Caco-2 (cell line): ENCODE measurements at regions not wholly inside any gene's neighbourhood (a gene's known extent, or its start where the extent isn't known, plus 50 kb on each side); places are given as distances from the start of the nearest gene placed in this dataset.

Source experiments
- BruUV-seq: library from RNA; stranded (reverse); fragments of 400-500 nt; replicated peaks from 2 replicates; lab custom pipeline; 2021; lab: Mats Ljungman, UMichigan
- CTCF ChIA-PET: fragments of 300-600 bp; sonication (Branson Sonifier 250); formaldehyde crosslinking; loops from one replicate; lab custom pipeline; 2022; ENCODE audit warnings: antibody characterized with exemption; lab: Charles Lee
- POLR2A ChIA-PET: fragments of 300-600 bp; sonication (Branson Sonifier 250); formaldehyde crosslinking; loops from one replicate; lab custom pipeline; 2022; ENCODE audit warnings: antibody characterized with exemption; lab: Charles Lee
- DNase-seq, 2 experiments: peaks; one replicate each; pipeline versions ENCODE4 v3.0.0 to v3.0.0-alpha.2; 2020 to 2022
- H3K27me3 ChIP-seq: replicated peaks from 2 replicates; pipeline ENCODE4 v1.6.0; 2011; ENCODE audit warnings: low read length; ENCODE audit not compliant: control insufficient read depth, insufficient read depth
- H3K36me3 ChIP-seq: 2 replicates; pipeline ENCODE4 v1.5.1; 2011; ENCODE audit warnings: low read length; ENCODE audit not compliant: control insufficient read depth, insufficient read depth
- H3K4me1 ChIP-seq: fragments of 250-450 bp; sonication (Bioruptor Pico); 2 replicates; pipeline ENCODE4 v1.5.1; 2020; ENCODE audit warnings: mild to moderate bottlenecking
- H3K4me3 ChIP-seq: 2 replicates; pipeline ENCODE4 v1.5.1; 2011; ENCODE audit warnings: low read depth, mild to moderate bottlenecking, control low read depth, low read length
- H3K9me3 ChIP-seq: fragments of 250-450 bp; sonication (Bioruptor Pico); 2 replicates; pipeline ENCODE4 v1.5.1; 2020; ENCODE audit warnings: mild to moderate bottlenecking, moderate library complexity
- H3K27ac Mint-ChIP-seq: one replicate; pipeline ENCODE4 v1.8.0; 2022; ENCODE audit warnings: mixed read lengths; ENCODE audit not compliant: unreplicated experiment
- H3K27me3 Mint-ChIP-seq: one replicate; pipeline ENCODE4 v1.8.0; 2022; ENCODE audit warnings: mixed read lengths; ENCODE audit not compliant: insufficient read depth, unreplicated experiment
- H3K36me3 Mint-ChIP-seq: one replicate; pipeline ENCODE4 v1.8.0; 2022; ENCODE audit warnings: mild to moderate bottlenecking, mixed read lengths; ENCODE audit not compliant: insufficient read depth, unreplicated experiment
- H3K4me1 Mint-ChIP-seq: one replicate; pipeline ENCODE4 v1.8.0; 2022; ENCODE audit warnings: low read depth, mixed read lengths; ENCODE audit not compliant: unreplicated experiment
- H3K4me3 Mint-ChIP-seq: one replicate; pipeline ENCODE4 v1.8.0; 2022; ENCODE audit warnings: mild to moderate bottlenecking, moderate library complexity, mixed read lengths; ENCODE audit not compliant: unreplicated experiment
- H3K9me3 Mint-ChIP-seq: one replicate; pipeline ENCODE4 v1.8.0; 2022; ENCODE audit warnings: mixed read lengths; ENCODE audit not compliant: unreplicated experiment
- CTCF ChIP-seq, 2 experiments: fragments of 200-600 bp in 1 of 2; IDR thresholded peaks; 1 replicate in 1 of 2; 2 replicates in 1 of 2; pipeline versions ENCODE4 v1.5.1 to v1.8.0; 2011 to 2022; ENCODE audit warnings: antibody characterized with exemption in 1 of 2, control low read depth in 1 of 2, inconsistent platforms in 1 of 2, low read depth in 1 of 2, low read length in 1 of 2, mild to moderate bottlenecking in 1 of 2, moderate library complexity in 1 of 2; ENCODE audit not compliant: insufficient read depth in 1 of 2, severe bottlenecking in 1 of 2, unreplicated experiment in 1 of 2
- intact Hi-C: fragments of 100-400 bp; cut with micrococcal nuclease; formaldehyde crosslinking; loops from one replicate; pipeline ENCODE4 v1.10.0; 2022; ENCODE audit not compliant: unreplicated experiment

- H3K27me3 Mint-ChIP-seq = no peaks in the 10 kb centered on the region
- H3K9me3 Mint-ChIP-seq = peaks cover 8% of the 10 kb centered on the region
- H3K4me3 Mint-ChIP-seq = no peak overlapping the region
- Histone ChIP-seq H3K36me3 (no peaks in the 10 kb centered on the region), H3K4me3 (no peak overlapping the region), H3K27me3 (no peaks in the 10 kb centered on the region), H3K9me3 (no peaks in the 10 kb centered on the region), H3K4me1 (no peaks in the 10 kb centered on the region)
- intact Hi-C loops = no loop called here
- POLR2A ChIA-PET = no interaction called here
- no peaks in the 10 kb centered on the region for H3K4me1 Mint-ChIP-seq
- no peak overlapping the region for H3K27ac Mint-ChIP-seq
- H3K36me3 Mint-ChIP-seq = no peaks in the 10 kb centered on the region
- no TSS peak for BruUV-seq
- DNase-seq = no peak
- TF ChIP-seq CTCF (IDR thresholded peaks at IDR 0.05; ENCODE audit: insufficient read depth in 1 of 2, low read depth in 1 of 2, low read length in 1 of 2, severe bottlenecking in 1 of 2, unreplicated experiment in 1 of 2) = no peak
- CTCF ChIA-PET = no interaction called here
Observed at GRCh38 chr18:43471873-43472272, 194.6 kb upstream of the SYT4 start.

- Histone ChIP-seq H3K36me3 (no peaks in the 10 kb centered on the region), H3K4me1 (no peaks in the 10 kb centered on the region), H3K27me3 (no peaks in the 10 kb centered on the region), H3K4me3 (no peak overlapping the region), H3K9me3 (no peaks in the 10 kb centered on the region)
- ChIA-PET POLR2A (no interaction called here), CTCF (no interaction called here)
- Mint-ChIP-seq H3K4me3 (no peak overlapping the region), H3K27ac (no peak overlapping the region), H3K27me3 (no peaks in the 10 kb centered on the region), H3K9me3 (no peaks in the 10 kb centered on the region), H3K36me3 (no peaks in the 10 kb centered on the region), H3K4me1 (no peaks in the 10 kb centered on the region)
- no TSS peak for BruUV-seq
- intact Hi-C loops = no loop called here
- no peak for DNase-seq
- no peak for TF ChIP-seq CTCF (IDR thresholded peaks at IDR 0.05; ENCODE audit: insufficient read depth in 1 of 2, low read depth in 1 of 2, low read length in 1 of 2, severe bottlenecking in 1 of 2, unreplicated experiment in 1 of 2)
Observed at GRCh38 chr18:43481069-43481468, 203.8 kb upstream of the SYT4 start.

GRCh38 chr18:43482136-43482535 is 204.8 kb upstream of the SYT4 start:
- Mint-ChIP-seq H3K4me1 (no peaks in the 10 kb centered on the region), H3K9me3 (no peaks in the 10 kb centered on the region), H3K27ac (no peak overlapping the region), H3K36me3 (no peaks in the 10 kb centered on the region), H3K4me3 (no peak overlapping the region), H3K27me3 (no peaks in the 10 kb centered on the region)
- H3K9me3 ChIP-seq = no peaks in the 10 kb centered on the region
- BruUV-seq = no TSS peak
- CTCF ChIA-PET = no interaction called here
- H3K4me1 ChIP-seq = no peaks in the 10 kb centered on the region
- DNase-seq = no peak
- intact Hi-C loops = no loop called here
- no peaks in the 10 kb centered on the region for H3K27me3 ChIP-seq
- POLR2A ChIA-PET = no interaction called here
- no peaks in the 10 kb centered on the region for H3K36me3 ChIP-seq
- no peak for TF ChIP-seq CTCF (IDR thresholded peaks at IDR 0.05; ENCODE audit: insufficient read depth in 1 of 2, low read depth in 1 of 2, low read length in 1 of 2, severe bottlenecking in 1 of 2, unreplicated experiment in 1 of 2)
- no peak overlapping the region for H3K4me3 ChIP-seq
